ENCODE measurements at regions not wholly inside any gene's neighbourhood (a gene's known extent, or its start where the extent isn't known, plus 50 kb on each side); places are given as distances from the start of the nearest gene placed in this dataset.

GRCh38 chr16:79776243-79776847 is 175.8 kb upstream of the MAF start:
- peak overlapping the region; percentile 45 for H3K27ac ChIP-seq
- TF ChIP-seq CTCF (conservative IDR thresholded peaks at IDR 0.05) (no peak), ZFX (IDR thresholded peaks at IDR 0.05) (no peak)

- no peak overlapping the region for H3K27ac ChIP-seq
- TF ChIP-seq ZFX (IDR thresholded peaks at IDR 0.05) (no peak), CTCF (conservative IDR thresholded peaks at IDR 0.05) (no peak)
These were observed 172.2 kb upstream of the MAF start for GRCh38 chr16:79772784-79773183.

GRCh38 chr16:79772048-79772447 is 171.5 kb upstream of the MAF start:
- TF ChIP-seq CTCF (conservative IDR thresholded peaks at IDR 0.05) (no peak), ZFX (IDR thresholded peaks at IDR 0.05) (no peak)
- H3K27ac ChIP-seq: no peak overlapping the region

GRCh38 chr16:79770244-79771064 is 169.9 kb upstream of the MAF start:
- H3K27ac ChIP-seq: peak overlapping the region; percentile 71

GRCh38 chr16:79769928-79770243 is 169.3 kb upstream of the MAF start:
- peak overlapping the region; percentile 71 for H3K27ac ChIP-seq
- TF ChIP-seq ZFX (IDR thresholded peaks at IDR 0.05) (no peak), CTCF (conservative IDR thresholded peaks at IDR 0.05) (no peak)

More at GRCh38 chr16:79770244-79771064, 169.9 kb upstream of the MAF start:
- TF ChIP-seq CTCF (conservative IDR thresholded peaks at IDR 0.05) (0 out of 2 replicates have a peak, but pooled peaks have one; percentile 7), ZFX (IDR thresholded peaks at IDR 0.05) (no peak)

- no peak for TF ChIP-seq CTCF (conservative IDR thresholded peaks at IDR 0.05)
- TF ChIP-seq ZFX (IDR thresholded peaks at IDR 0.05): no peak
- peak overlapping the region; percentile 71 for H3K27ac ChIP-seq
These were observed 168.9 kb upstream of the MAF start for GRCh38 chr16:79769270-79769927.

All from C4-2B (cell line).